AG09309 (cell line): ENCODE measurements at regions not wholly inside any gene's neighbourhood (a gene's known extent, or its start where the extent isn't known, plus 50 kb on each side); places are given as distances from the start of the nearest gene placed in this dataset.

ENCODE experiments used
- DNase-seq: peaks from one replicate; pipeline ENCODE4 v3.0.0-alpha.2; 2010; ENCODE audit warnings: low read depth
- H3K4me3 ChIP-seq: 2 replicates; pipeline ENCODE4 v1.5.1; 2011; ENCODE audit warnings: mild to moderate bottlenecking, low read depth, low read length, moderate library complexity; ENCODE audit not compliant: control insufficient read depth
- TF ChIP-seq, protein P1 (sequence below): IDR thresholded peaks from 2 replicates; pipeline ENCODE4 v1.5.1; 2011; ENCODE audit warnings: mild to moderate bottlenecking, low read depth, low read length, inconsistent platforms; ENCODE audit not compliant: insufficient read depth, control insufficient read depth; ENCODE audit errors: missing control alignments

GRCh38 chr11:18878211-18878610 lies 61.0 kb downstream of the MRGPRX1 start:
- TF ChIP-seq, protein P1, sequence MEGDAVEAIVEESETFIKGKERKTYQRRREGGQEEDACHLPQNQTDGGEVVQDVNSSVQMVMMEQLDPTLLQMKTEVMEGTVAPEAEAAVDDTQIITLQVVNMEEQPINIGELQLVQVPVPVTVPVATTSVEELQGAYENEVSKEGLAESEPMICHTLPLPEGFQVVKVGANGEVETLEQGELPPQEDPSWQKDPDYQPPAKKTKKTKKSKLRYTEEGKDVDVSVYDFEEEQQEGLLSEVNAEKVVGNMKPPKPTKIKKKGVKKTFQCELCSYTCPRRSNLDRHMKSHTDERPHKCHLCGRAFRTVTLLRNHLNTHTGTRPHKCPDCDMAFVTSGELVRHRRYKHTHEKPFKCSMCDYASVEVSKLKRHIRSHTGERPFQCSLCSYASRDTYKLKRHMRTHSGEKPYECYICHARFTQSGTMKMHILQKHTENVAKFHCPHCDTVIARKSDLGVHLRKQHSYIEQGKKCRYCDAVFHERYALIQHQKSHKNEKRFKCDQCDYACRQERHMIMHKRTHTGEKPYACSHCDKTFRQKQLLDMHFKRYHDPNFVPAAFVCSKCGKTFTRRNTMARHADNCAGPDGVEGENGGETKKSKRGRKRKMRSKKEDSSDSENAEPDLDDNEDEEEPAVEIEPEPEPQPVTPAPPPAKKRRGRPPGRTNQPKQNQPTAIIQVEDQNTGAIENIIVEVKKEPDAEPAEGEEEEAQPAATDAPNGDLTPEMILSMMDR: no peak
- DNase-seq: no peak
- H3K4me3 ChIP-seq: no peak overlapping the region

GRCh38 chr11:18865951-18866350 lies 73.3 kb downstream of the MRGPRX1 start:
- H3K4me3 ChIP-seq: no peak overlapping the region
- DNase-seq: no peak
- TF ChIP-seq, protein P1: no peak

DNA sequence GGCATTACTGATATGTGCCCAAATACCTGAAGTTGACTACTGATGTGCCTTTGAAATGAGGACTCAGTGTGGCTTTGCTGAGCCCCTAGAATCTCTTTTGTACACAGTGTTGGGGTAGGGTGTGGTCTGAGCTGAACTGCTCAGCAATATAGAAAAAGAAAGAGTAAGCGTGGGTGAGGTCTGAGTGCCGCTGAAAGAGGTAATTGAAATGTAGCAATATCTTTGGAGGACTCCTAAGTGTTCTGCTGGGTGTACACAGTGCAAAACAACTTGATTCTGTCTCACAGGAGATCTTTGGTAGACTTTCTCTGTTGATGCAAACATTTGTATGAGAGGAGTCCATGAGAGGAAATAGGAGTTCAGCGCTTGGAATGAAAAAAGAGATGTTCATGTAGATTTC lies 73.7 kb upstream of the PTPN5 start:
- no peak for DNase-seq
- TF ChIP-seq, protein P1: no peak
- no peak overlapping the region for H3K4me3 ChIP-seq

- TF ChIP-seq, protein P1: peak; percentile 42
- no peak overlapping the region for H3K4me3 ChIP-seq
- DNase-seq: no peak
Measured at GRCh38 chr11:18853086-18853720, 61.6 kb upstream of the PTPN5 start.

DNA sequence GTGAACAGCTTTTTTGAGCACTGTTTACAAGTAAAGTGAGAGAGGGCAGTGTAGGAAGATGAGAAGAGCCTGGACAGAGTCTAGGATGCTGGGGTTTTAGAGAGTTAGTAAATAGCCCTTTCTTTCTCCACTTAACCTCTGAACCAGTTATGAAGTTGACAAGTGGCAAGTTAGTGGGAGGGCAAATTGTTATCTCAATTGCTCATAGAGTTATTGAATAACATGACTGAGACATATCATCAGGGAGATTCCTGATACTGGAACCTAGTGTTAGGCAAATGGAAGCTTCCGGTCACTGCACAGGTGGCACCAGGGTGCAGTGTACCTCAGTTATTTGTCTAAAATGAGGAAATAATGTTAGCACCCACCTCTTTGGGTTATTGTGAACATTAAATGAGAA lies 57.8 kb upstream of the PTPN5 start:
- DNase-seq: no peak
- TF ChIP-seq, protein P1: no peak
- H3K4me3 ChIP-seq: no peak overlapping the region

DNA sequence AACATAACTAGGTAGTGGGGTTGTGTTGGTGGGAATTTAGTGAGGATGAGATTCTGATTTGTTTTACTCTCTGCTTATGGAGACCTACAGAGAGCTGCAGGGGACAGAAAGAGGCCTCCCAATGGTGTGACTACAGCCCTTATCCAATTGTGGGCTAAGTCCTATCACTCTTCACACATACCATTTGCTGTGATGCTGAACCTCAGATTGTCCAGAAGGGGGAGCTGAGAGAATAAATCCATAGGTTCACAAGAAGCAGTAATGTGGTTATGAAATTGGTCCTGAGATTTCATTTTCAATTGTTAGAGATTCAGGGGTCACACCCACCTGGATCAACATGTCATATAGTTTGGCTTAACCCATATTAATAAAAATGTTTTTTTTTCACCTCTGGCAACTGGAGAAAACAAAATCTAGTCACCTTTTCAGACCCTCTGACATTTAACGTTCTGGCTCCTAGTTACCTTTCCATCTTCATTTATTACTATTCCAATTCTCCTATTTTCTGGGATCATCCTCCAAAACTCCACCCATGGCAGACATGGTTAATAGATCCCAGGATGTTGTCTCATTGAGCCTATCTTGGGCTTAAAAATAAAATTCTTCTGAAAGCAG lies 53.3 kb upstream of the PTPN5 start:
- no peak overlapping the region for H3K4me3 ChIP-seq
- TF ChIP-seq, protein P1: peak; percentile 76
- no peak for DNase-seq
